Lower lobe of right lung (tissue), 2 donors: ENCODE measurements at regions not wholly inside any gene's neighbourhood (a gene's known extent, or its start where the extent isn't known, plus 50 kb on each side); places are given as distances from the start of the nearest gene placed in this dataset.

Experiments
- ATAC-seq, 2 donors: fragments of 200-7000 bp; cut with Tn5 transposase; one replicate each; pipeline ENCODE4 v1.9.1; 2020 to 2022; ENCODE audit warnings: mild to moderate bottlenecking in 2 of 2, moderate library complexity in 2 of 2
- DNase-seq: peaks from one replicate; pipeline ENCODE4 v3.0.0-alpha.2; 2020
- H3K27ac ChIP-seq: fragments of 200-600 bp; one replicate; pipeline ENCODE4 v1.8.0; 2022
- H3K27me3 ChIP-seq: fragments of 200-600 bp; one replicate; pipeline ENCODE4 v1.8.0; 2022; ENCODE audit warnings: low read depth
- H3K36me3 ChIP-seq: fragments of 200-600 bp; one replicate; pipeline ENCODE4 v1.8.0; 2022; ENCODE audit warnings: mild to moderate bottlenecking
- H3K4me1 ChIP-seq: fragments of 200-600 bp; one replicate; pipeline ENCODE4 v1.8.0; 2022
- H3K4me3 ChIP-seq: fragments of 200-600 bp; one replicate; pipeline ENCODE4 v1.8.0; 2022; ENCODE audit warnings: mild to moderate bottlenecking
- H3K9me3 ChIP-seq: fragments of 200-600 bp; one replicate; pipeline ENCODE4 v1.8.0; 2022
- intact Hi-C: fragments of 100-400 bp; cut with DNase I; formaldehyde crosslinking; loops from one replicate; pipeline ENCODE4 v1.11.0; 2022
- TF ChIP-seq, protein P1 (sequence below): fragments of 200-600 bp; IDR thresholded peaks from one replicate; pipeline ENCODE4 v1.8.0; 2022; ENCODE audit warnings: antibody characterized with exemption, mild to moderate bottlenecking
- donor health status: DM: no; HTN: yes; CAD: no; lungs with severe emphysema.

DNA sequence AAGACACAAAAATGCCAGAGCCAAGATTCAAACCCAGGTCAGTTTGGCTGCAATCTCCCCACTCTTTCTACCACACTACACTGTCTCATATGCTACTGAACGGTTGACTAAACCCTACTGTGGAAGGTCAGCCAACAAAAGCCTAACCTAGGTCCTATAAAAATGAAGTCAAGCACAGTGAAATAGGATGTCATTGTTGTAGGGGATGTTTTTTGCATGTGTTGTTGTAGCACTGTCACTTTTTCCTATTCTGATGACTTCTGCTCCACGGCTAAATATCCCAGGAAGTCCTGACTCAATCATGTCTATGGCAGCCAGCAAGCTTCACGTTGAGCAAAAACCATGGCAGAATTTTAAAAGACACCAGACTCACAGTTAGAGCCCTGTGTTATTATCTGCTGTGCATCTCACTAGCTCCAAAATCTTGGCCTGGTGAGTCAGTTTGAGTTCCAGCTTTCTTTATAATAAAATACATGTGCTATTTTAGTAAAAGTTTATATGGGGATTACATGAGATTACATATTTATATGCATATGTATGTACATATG lies 322.1 kb upstream of the NT5E start:
- ATAC-seq, result no peak
- Histone ChIP-seq H3K4me3 (no peak overlapping the region), H3K27me3 (no peaks in the 10 kb centered on the region), H3K9me3 (no peaks in the 10 kb centered on the region), H3K36me3 (no peaks in the 10 kb centered on the region), H3K4me1 (no peaks in the 10 kb centered on the region), H3K27ac (no peak overlapping the region)
- TF ChIP-seq, protein P1, sequence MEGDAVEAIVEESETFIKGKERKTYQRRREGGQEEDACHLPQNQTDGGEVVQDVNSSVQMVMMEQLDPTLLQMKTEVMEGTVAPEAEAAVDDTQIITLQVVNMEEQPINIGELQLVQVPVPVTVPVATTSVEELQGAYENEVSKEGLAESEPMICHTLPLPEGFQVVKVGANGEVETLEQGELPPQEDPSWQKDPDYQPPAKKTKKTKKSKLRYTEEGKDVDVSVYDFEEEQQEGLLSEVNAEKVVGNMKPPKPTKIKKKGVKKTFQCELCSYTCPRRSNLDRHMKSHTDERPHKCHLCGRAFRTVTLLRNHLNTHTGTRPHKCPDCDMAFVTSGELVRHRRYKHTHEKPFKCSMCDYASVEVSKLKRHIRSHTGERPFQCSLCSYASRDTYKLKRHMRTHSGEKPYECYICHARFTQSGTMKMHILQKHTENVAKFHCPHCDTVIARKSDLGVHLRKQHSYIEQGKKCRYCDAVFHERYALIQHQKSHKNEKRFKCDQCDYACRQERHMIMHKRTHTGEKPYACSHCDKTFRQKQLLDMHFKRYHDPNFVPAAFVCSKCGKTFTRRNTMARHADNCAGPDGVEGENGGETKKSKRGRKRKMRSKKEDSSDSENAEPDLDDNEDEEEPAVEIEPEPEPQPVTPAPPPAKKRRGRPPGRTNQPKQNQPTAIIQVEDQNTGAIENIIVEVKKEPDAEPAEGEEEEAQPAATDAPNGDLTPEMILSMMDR, result no peak
- no peak for DNase-seq
- intact Hi-C loops, result no loop called here

DNA sequence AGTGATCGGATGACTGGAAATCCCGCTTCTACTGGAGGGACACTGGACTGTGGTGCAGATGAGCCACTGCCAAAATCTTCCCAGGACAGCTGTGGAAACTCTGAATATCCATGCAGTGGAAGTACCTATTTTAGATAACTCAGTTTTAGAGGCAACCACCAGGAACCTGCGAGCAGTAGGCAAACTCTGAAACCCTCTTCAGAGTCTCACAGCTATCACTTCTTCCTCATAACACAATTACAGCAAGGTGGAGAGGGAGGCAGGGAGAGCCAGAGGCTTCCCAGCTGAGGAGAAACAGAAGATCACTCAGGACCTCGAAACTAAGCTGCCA lies 322.8 kb upstream of the NT5E start:
- Histone ChIP-seq H3K27ac (no peak overlapping the region), H3K36me3 (no peaks in the 10 kb centered on the region), H3K27me3 (no peaks in the 10 kb centered on the region), H3K9me3 (no peaks in the 10 kb centered on the region), H3K4me3 (no peak overlapping the region), H3K4me1 (no peaks in the 10 kb centered on the region)
- intact Hi-C loops, result no loop called here
- no peak for DNase-seq
- TF ChIP-seq, protein P1, result no peak
- no peak for ATAC-seq

DNA sequence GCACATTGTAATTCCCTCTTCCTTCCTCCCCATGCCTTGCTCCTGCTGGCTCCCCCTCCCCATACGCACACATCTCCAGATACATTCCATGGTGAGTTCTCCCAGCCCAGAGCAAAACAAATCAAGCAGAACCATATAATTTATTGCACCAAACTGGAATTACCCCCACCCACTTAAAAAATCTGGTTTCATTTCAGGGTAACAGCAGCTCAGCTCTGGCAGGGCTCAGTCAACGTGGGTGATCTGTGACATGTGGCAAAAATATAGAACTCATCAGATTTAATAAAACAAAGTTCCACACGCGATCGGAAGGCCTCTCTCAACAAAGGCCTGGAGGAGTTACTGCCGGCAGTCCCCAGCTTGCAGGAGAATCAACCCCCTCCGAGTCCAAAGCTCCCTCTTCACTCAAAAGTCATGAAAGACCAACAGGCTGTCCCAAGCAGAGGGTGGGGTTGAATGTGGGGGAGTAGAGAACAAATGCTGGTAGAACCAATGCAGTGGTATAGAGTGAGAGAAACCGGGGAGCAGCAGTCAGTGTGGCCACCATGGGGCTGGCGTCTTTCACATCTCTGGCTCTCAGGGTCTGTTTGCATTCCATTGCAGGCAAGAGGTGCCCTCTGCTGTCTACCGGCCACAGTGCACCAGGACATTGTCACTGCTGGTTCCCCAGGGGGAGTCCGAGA lies 323.3 kb upstream of the NT5E start:
- ATAC-seq (peak; percentile 64 to 74), DNase-seq (peak; percentile 46)
- no peaks in the 10 kb centered on the region for H3K27me3 ChIP-seq
- H3K36me3 ChIP-seq, result no peaks in the 10 kb centered on the region
- no peaks in the 10 kb centered on the region for H3K9me3 ChIP-seq
- no peaks in the 10 kb centered on the region for H3K4me1 ChIP-seq
- no peak overlapping the region for H3K4me3 ChIP-seq
- intact Hi-C loops, result no loop called here
- TF ChIP-seq, protein P1, result peak; percentile 36
- H3K27ac ChIP-seq, result no peak overlapping the region

DNA sequence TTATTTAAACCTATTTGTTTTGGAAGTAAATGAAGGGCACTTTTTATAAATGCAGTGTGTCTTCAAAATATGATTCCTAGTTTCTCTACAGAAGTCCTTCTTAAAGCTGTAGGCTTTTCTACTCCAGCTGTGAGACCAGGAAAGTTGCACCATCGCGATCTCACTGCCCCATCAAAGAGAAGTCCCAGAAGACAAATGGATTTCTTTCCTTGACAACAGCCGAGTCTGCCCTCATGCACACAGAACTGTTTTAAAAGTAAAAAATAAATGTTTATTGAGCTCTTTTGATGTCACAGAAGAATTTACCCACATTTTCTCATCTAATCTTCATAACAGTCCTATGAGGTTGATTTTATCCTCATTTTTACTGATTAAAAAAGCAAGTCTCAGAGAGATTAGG lies 324.4 kb upstream of the NT5E start:
- no peak for ATAC-seq
- Histone ChIP-seq H3K27me3 (no peaks in the 10 kb centered on the region), H3K4me3 (no peak overlapping the region), H3K27ac (no peak overlapping the region), H3K36me3 (no peaks in the 10 kb centered on the region), H3K9me3 (no peaks in the 10 kb centered on the region), H3K4me1 (no peaks in the 10 kb centered on the region)
- TF ChIP-seq, protein P1, result no peak
- DNase-seq, result no peak
- intact Hi-C loops, result no loop called here

DNA sequence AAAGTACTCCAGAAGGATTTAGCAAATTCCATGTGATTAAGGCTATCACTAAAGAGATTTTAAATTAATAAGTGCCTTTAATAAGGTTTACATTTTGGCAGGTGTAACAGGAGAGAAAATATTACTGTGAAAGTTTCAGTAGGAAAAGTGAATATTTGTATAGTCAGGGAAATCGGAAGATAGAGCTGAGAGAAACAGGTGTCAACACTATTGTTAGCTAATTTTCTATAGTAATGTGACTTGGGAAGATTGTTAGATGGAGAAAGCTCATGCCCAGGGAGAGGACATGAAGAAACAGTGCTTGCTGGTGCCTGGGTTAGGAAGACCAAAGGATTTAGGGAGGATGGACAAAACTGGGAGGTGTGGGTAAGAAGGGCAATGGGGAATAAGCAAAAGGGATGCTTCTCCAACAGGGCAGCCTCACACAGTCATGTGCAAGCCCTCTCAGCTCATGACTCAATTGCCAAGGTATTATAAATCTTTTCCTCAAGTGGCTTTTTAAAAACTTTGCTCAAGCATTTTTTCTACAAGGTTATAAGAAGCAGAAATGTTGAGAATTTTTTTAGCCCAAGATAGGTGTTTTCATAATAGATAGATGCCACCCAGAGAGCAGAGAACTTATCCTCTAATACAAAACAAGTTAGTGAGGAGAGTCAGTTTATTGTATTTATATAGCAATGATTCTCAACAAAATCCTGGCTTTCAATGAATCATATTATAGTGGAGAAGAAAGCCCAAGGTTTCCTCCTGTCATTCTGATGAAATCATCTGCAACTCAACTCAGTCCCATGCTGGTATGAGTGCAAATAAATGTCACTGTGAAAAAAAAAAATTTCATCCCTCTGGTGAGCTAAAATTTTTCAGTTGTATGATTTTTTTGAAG lies 325.2 kb upstream of the NT5E start:
- no peaks in the 10 kb centered on the region for H3K9me3 ChIP-seq
- H3K27me3 ChIP-seq, result no peaks in the 10 kb centered on the region
- ATAC-seq (no peak), DNase-seq (no peak)
- H3K36me3 ChIP-seq, result no peaks in the 10 kb centered on the region
- H3K4me3 ChIP-seq, result no peak overlapping the region
- TF ChIP-seq, protein P1, result no peak
- no peak overlapping the region for H3K27ac ChIP-seq
- intact Hi-C loops, result no loop called here
- H3K4me1 ChIP-seq, result no peaks in the 10 kb centered on the region
